ENCODE measurements at regions not wholly inside any gene's neighbourhood (a gene's known extent, or its start where the extent isn't known, plus 50 kb on each side); places are given as distances from the start of the nearest gene placed in this dataset.
A peak's percentile ranks its signal among the peaks of the same experiment; 100 is the strongest.

DNA sequence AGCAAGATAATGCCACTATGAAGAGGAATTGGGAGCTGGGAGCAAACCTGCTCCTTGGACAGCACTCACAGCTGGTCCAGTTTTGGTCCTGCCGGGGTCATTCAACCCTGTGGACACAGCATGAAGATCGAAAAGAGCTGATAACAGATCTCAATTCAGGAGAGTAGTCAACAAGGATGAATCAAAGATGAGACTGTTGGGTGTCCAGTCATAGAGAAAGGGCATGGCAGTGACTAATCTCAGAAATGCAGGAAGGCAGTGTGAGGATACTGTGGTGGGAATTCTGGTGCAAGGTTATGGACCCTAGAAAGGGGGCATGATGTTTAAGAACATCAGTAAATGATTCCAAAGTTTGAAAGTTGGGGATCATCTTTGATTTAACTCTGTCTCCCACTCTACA, 261.4 kb upstream of the ZP4 start:
- no peak for DNase-seq

DNA sequence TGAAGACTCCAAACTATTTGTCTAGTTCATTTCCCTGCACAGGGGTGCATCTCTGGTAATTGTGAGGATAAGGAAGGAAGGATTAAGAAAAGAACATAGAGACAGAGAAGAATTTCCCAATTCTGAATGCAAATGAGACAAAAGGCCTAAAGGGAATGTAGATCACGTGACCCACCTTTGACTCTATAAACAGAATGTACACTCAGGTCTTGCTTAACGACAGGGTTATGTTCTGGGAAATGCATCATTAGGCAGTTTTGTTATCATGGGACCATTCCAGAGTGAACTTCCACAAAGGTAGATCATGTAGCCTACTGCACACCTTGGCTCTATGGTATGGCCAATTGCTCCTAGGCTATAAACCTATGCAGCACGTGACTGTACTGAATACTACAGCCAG, 252.3 kb upstream of the ZP4 start:
- DNase-seq = no peak

DNA sequence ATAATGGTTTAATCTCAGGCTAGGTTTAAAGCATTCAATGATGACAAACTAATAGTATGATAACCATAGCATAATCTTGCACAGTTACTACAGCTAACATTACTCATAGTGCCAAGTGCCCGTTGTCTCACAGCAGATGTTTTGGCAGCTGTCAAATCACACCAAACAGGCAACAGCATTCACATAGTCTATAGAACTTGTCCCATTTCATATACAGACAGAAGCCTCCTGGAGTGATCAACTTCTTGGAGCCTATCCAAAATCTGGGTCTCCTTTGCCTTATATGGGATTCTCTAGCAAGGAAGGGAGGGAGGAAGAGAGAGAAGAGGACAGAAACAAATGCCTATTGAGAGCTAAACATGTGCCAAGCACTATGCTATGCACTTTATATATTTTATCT, 250.6 kb upstream of the ZP4 start:
- peak; percentile 35 for DNase-seq

DNA sequence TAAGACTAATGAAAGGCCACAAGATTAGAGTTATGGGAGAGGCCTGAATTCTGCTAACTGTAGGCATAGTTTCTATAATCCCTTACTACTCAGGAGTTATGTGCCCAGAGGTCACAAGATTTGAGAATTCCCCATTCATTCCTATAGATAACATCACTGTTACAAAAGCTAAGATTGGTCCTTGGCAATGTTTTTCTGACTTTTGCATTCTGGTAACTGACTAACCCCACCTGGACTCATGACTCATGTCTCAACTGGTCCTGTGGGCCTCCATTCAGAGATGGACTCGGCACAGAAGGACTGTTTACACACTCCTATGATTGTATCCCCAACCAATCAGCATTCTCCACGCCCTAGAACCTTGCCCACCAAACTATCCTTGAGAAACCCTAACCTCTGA, 249.0 kb upstream of the ZP4 start:
- no peak for DNase-seq

DNA sequence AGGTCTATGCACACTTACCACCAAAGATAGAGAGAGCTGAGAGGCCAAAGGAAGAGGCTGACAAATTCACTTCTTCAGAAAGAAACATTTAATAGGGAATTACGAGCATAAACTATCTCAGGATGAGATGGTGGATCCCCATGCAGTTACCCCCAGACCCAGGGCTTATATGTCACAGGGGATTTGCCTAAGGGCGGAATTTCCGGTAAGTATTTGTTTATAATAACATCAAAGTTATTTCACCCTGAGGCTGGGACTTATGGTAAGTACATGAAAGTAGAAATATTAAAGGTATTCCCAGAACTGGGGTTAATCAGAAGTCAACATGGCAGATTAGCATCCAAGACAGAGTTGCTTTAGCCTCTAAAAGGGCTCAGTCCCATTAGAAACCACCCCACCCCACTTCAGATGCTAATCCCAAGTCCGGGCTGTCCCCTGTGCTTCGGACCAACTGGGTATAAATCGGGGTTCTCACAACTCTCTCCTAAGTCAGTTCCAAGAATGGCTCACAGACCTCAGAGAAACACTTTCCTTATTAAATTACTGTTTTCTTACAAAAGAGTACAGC, 247.4 kb upstream of the ZP4 start:
- no peak for DNase-seq

DNA sequence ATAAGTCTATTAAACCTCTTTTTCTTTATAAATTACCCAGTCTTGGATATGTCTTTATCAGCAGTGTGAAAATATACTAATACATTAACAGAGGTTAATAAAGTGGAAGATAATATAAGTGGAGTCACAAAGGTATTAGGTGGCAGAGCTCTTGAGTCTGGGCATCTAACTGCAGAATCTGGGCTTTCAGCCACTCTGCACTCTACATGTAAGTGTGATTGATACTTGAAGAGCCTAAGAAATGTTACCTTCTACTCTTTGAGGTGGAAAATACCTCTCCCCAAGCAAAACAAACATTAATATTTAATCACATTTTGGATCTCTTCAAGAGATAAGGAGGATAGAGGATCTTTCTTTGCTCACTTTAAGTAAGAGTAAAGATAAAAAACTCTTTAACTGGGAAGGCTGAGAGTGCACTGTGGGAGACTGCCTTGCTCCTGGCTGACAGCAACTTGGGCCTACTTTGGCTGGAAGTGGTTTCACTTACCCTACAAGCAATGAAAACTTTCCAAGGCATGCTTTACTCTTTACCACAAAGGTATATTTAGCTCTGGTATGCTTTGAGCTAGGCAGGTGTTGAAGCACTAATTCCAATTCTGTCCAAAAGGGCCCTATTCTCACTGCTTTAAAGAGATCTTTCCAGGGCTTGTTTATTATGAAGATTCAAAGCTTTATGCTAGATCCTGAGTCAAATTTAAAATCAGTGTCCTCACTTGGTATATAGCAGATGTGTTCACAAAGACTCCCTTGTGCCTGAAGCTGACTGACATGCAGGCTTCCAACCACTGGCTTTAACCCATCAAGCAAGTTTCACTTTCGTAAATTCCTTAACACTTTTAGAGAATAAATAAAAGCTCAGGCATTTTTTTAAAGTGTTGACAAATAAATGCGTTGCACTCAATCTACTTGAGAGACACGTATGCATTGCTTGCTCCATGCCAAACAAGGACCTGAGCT, 245.3 kb upstream of the ZP4 start:
- DNase-seq = no peak

DNA sequence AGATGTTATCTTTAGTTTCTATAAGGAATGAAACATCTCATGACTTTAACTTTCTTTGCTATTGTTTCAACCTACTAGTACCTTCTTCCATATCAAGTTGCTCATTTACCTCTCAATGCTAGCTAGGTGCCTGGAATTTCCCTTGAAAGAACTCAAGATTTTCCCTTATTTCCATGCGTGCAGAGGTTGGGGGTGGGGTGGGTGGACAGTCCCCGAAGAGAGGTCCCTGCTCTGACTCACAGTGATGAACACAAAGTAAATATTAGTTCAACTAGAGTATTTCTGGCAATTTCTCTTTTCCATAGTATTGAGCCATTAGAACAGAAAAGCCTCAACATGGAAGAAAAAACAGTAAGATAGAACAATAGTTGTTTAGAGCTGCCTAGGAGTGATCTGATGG, 239.0 kb upstream of the ZP4 start:
- no peak for DNase-seq

DNA sequence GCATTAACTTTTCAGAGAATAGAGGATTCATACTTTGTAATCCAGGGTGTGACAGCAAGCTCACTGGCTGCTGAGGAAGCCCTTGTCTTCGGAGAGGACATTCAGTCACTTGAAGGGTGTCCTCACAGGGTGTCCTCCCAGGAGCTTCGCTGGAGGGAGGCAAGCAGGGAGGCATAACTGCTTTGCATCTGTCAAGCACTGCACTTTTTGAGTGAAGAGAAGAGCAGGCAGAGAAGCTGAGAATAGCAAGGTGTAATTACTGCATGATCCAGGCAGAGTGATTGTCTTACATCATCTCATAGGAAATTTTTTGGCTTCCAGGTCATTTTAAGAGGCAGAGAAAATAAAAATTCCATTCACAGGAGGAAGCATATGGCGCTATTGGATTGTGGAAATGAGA, 232.5 kb upstream of the ZP4 start:
- DNase-seq = no peak

DNA sequence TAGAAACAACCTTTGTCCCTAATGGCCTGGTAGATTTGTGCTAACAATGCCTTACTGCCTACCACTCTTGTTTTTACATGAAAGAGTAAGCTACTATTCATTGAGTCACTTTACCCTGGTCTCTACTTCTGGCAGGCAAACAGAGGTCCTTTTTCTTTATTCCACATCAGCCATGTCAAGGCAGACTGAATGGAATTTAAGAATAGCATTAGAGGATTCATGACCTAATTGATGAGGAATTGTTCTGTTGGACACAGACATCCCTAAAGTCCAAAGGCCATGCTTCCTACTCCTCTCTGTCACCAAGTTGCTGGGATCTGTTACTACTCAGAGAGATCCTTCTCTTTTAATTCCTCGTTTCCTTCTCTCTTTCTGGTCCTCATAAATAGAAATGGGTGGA, 229.1 kb upstream of the ZP4 start:
- DNase-seq = no peak

DNA sequence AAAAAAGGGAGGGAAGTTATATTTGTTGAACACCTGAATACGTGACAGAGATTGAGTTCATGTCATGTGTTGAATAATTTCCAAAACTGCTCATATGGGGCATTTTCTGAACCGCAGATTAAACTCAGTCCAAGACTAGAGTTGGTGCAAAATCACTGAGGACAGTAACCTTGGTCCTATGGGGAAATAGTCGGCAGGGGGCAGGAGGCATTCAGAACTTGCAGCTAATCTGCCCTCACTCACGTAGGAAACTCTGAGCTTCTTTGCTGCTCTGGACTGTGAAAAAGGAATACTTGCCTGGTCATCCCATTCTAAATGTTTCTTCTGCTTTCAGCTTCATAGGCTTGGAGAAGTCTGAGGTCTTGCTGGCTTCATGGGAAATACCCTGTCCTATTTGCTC, 228.3 kb upstream of the ZP4 start:
- no peak for DNase-seq

DNA sequence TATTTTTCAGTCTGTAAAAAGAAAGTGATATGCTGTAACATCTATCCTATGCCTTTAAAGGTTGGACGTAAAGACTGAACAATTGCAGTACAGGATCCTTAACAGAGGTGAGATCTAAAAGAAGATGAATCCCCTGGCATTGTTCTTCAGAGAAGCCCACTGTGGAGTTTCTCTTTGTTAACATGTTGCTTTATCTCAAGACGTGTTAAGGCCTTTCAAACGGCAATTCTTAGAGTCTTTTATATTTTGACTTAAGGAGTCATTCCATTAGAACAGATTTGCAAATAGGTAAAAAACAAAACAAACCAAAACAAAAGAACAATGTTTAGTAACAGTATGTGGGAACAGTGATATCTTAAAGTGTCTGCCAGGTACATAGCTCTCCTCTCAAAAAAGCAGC, 225.1 kb upstream of the ZP4 start:
- no peak for DNase-seq

DNA sequence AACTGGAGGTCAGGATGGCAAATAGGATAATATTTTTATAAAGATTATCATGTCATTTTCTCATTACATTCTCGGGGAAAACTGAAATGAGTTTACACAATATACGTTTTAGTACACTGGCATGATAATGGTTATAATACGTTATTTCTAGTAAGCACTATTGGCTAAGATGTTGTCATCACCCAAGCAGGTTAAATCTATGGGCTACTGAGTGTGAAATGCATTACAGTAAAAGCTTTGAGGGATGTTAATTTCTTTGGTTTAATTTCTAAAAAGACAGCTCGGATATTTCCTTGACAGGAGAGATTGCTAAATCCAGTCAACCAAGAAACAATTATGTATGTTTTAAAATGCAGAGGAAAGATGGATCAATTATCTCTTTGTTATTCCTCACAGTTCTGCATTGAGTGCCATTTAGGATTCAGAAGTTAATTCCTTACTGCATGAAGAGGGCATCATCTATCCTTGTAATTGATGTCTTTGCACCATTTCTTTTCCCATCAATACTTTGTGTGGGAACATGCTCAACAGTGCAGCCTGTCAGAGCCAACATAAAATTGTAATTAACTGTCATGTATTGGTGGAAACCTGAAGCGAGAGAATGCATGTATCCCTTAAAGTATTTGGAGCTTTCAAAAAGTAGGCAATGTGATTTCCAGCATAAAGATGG, 222.4 kb upstream of the ZP4 start:
- no peak for DNase-seq

DNA sequence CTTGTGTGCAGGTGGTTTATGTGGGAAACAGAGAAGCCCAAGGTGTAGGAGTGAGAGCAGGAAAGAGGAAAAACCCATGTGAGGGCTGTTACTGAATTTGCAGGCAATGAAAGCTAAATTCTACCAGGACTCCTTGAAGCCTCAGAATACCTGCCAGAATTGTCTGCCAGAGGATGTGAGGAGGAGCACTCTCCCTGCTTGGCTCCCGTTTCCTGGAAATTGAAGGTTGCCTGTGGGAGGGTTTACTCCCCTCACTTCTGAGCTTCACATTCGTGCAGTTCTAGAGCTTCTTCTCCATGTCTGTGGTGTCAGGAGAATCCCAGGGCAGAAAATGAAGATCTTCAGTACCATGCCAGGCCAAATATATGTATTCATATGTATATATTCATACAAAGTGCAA, 220.8 kb upstream of the ZP4 start:
- DNase-seq = no peak

DNA sequence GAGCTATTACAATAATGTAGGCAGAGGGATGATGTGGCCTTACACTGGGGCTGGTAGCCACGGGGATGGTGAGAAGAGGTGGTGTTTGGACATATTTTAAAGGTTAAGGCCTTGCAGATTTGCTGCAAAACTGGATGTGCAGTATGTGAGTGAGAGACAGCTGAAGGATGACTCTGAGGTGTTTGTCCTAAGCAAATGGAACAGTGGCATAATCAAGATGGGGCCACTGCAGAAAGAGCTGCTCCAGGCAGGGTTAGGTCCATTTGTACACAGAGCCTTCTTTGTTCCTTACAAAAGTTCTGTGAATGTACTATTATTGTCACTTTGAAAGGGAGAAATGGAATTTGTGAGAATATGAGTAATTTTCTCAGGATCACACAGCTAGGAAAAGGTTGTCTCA, 220.4 kb upstream of the ZP4 start:
- no peak for DNase-seq

DNA sequence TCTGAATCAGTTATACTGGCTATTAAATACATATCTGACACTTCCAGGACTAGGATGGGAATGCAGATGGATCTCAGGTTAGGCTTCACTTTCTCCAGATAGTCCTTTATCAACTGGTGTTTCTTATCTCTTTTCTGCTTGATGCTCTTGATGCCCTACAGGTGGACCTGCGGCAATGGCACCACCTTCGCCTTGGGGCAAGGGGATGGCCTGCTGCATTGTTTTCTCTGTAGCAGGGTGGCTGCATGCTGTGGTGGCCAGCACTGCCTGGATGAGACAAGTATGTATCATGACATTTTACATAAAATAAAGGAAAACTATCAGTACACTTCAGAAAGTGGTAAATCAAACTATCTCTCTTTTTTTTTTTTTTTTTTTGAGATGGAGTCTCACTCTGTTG, 217.7 kb upstream of the ZP4 start:
- DNase-seq = no peak

DNA sequence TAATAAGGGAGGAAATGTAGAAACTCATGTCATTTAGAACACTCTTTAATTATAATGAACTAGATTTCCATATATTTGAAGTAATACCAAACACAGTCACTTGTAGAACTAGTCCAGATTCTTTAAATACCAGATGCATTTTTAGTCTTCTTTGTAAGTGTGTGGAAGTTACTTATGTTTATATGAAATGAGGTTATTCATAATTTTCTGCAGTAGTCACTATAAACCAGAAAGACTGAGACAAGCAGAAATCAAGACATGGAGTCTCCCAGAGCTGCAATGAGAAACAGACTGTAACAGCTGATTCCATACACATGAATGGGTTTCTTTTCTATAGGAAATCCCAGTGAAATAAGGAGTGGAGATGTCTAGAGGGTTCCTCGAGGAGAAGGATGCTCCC, 216.6 kb upstream of the ZP4 start:
- no peak for DNase-seq

DNA sequence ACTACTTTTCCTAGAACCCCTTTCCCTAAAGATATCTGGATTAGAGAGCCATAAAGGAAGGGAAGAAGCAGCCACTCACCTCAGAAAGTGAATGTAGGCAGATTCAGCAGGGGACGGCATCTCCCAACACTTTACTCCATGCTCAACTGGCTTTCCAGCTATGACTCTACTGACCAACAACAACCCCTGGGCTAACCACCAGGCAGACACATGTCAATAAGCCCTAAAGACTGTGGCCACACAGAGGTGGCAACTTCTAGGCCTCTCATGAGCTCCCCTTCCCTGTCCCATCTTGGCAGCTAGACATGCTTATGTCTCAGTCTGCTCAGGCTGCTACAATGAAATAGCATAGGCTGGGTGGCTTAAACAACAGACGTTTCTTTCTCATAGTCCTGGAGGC, 214.0 kb upstream of the ZP4 start:
- no peak for DNase-seq

DNA sequence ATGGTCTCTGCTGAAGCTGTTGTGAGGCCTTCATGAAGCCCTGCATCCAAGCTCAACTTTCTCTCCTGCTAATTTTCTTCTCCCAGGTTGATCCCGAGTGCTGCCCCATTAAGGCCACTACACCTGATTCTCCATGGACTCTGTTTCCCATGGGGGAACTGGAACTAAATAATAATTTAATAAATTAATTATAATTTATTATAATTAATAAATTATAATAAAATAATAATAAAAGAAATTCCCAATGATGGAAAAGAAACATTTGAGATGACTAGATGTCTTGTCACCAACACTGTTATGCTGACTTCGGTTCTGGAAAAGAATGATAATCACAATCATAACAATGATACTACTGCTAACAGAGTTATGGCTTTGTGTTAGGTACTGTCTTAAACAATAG, 211.2 kb upstream of the ZP4 start:
- DNase-seq = no peak

DNA sequence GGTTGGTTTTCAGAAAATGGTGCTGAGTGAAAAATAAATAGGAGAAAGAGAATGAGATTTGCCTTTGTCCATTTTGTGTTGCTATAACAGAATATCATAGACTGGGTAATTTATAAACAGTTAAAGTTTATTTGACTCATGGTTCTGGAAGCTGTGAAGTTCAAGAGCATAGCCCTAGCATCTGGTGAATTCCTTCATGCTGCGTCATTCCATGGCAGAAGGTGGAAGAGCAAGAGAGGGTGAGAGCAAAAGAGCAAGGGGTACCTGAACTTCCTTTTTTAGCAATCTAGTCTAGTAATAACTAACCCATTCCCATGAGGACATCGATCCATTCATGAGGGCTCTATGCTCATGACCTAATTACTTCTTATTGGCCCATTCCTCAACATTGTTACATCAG, 209.1 kb upstream of the ZP4 start:
- DNase-seq = no peak

DNA sequence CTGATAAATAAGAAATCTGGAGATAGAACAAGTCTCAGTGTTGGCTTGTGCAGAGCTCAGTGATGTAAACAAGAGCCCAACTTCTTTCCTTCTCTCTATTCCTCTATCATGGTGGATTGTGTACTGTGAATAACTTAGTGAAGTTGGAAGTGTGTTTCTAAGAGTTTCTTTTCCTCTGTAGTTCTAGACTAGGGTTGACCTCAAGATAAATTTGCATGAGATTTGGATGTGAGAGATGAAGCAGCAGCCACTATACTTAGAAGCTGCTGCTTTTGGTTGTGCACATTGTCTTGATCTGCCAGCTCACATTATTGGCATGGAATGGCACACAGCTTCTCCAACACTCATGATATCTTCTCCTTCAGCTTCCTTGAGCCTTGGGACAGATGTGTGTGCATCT, 198.9 kb upstream of the ZP4 start:
- no peak for DNase-seq

DNA sequence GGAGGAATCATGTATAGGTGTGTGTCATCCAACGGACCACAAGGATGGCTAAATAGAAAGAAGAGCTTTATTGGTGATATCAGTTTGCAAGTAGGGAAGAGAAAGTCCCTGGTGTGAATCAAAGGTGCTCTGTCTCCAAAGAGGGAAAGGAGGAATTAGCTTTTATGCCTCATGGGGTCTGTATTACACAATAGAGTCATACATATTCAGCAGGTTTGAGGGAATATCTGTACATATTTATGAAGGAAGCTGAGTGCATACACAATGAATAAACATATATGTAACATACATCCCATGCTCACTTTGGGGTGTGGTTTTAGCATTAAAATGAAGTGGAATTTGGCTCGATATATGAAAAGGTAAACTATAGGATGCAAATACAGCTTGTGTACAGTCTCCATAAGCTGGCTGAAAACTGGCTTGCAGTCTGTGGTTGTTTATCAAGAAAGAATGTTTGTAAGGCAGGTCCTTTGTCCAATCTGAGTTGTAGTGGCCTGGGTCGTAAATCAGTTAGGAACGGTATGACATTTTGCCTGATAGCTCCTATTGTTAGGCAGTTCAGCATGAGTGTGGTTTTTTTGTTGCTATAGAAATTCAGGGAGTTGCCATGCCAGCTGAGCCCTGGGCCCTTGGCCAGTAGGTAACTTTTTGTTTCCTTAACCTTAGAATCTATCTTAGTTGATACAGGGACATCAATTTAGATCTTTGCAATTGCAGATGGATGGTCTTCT, 198.0 kb upstream of the ZP4 start:
- no peak for DNase-seq

DNA sequence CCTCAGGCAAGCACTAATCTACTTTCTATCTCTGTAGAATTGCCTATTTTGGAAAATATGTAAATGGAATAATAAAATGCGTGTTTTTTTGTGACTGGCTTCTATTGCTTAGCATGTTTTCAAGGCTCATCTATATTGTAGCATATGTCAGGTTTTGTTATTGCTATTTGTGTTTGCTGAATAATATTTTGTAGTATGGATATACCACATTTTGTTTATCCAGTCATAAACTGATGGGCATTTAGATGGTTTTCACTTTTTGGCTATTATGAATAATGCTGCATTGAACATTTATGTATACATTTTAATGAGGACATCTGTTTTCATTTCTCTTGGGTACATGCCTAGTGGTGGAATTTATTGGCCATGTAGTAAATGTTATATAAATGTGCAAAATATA, 183.3 kb upstream of the ZP4 start:
- DNase-seq = no peak

DNA sequence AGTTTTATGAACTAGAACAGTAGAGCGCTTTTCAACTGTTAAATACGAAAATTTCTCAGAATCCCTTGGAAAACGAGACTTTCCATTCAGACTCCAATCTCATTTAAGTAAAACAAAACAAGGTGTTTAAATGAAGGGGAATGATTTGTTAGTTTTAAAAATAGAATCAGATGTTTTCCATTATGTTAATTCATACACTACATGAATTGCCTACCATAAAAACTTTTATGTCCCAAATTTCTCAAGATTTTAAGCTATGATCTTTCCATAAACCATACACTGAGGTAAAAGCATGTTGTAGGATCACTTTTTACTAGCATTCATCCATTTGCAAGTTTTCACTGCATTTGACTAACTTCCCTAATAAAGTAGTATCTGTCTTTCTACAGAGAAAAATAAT, 180.3 kb upstream of the ZP4 start:
- no peak for DNase-seq

DNA sequence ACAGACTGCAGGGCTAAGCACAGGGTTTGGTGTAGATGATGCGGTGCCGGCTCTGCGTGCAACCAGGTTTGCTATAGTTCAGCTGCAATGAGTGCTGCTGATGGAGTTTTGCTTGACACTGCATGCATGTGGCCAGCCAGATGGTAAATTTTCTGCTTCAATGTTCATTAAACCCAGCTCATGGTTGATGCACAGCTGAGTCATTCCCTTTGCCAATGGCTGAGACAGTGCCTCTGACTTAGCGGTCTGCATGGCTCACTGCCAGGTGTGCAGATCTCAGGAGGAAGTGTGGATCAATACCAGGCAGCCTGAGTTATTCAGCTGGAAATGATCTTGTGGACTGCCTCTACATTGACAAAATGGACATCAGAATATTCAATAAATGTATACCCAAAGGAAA, 172.7 kb upstream of the ZP4 start:
- DNase-seq = peak; percentile 93

All from NCI-H2171 (cell line).